H1 (cell line): ENCODE measurements at regions not wholly inside any gene's neighbourhood (a gene's known extent, or its start where the extent isn't known, plus 50 kb on each side); places are given as distances from the start of the nearest gene placed in this dataset.

Experiments
- CTCF ChIA-PET: fragments of 300-600 bp; sonication (Branson Sonifier 250); formaldehyde crosslinking; loops from one replicate; lab custom pipeline; 2021; ENCODE audit not compliant: partially characterized antibody; lab: Charles Lee
- POLR2A ChIA-PET: fragments of 300-600 bp; sonication (Branson Sonifier 250); formaldehyde crosslinking; loops from one replicate; lab custom pipeline; 2021; ENCODE audit warnings: inconsistent platforms; ENCODE audit not compliant: partially characterized antibody; lab: Charles Lee
- DNase-seq, 2 experiments: peaks; one replicate each; pipeline versions ENCODE4 v3.0.0 to v3.0.0-alpha.2; 2010 to 2022; ENCODE audit warnings: low spot score in 2 of 2, low read depth in 1 of 2, mixed read lengths in 1 of 2
- FAIRE-seq: peaks from 2 replicates; lab custom pipeline; 2011; peaks lifted over from hg19 to GRCh38; lab: Jason Lieb, UNC
- H2AFZ ChIP-seq: 2 replicates; pipeline ENCODE4 v1.8.1; 2012; ENCODE audit warnings: low read length, inconsistent platforms
- H2AK5ac ChIP-seq: 2 replicates; pipeline ENCODE4 v1.6.1; 2013; ENCODE audit warnings: low read depth, low read length
- H2BK120ac ChIP-seq: replicated peaks from 2 replicates; pipeline ENCODE3; 2013; ENCODE audit warnings: low read depth, low read length, inconsistent platforms
- H2BK12ac ChIP-seq: 2 replicates; pipeline ENCODE4 v1.6.1; 2013; ENCODE audit warnings: low read depth, low read length
- H2BK15ac ChIP-seq: 2 replicates; pipeline ENCODE4 v1.6.1; 2013; ENCODE audit warnings: low read length
- H2BK20ac ChIP-seq: 2 replicates; pipeline ENCODE4 v1.6.1; 2013; ENCODE audit warnings: low read length
- H2BK5ac ChIP-seq: 2 replicates; pipeline ENCODE4 v1.6.1; 2013; ENCODE audit warnings: low read depth, low read length
- H3K14ac ChIP-seq: 2 replicates; pipeline ENCODE4 v1.6.1; 2013; ENCODE audit warnings: inconsistent platforms; ENCODE audit not compliant: insufficient read length
- H3K18ac ChIP-seq: 2 replicates; pipeline ENCODE4 v1.6.1; 2013; ENCODE audit warnings: low read length; ENCODE audit errors: extremely low read depth
- H3K23ac ChIP-seq: 2 replicates; pipeline ENCODE4 v1.6.1; 2013; ENCODE audit warnings: inconsistent platforms; ENCODE audit not compliant: insufficient read length
- H3K23me2 ChIP-seq: 2 replicates; pipeline ENCODE4 v1.6.1; 2013; ENCODE audit warnings: low read depth, low read length
- H3K27ac ChIP-seq: 2 replicates; pipeline ENCODE4 v1.6.1; 2011; ENCODE audit warnings: low read depth, low read length, inconsistent platforms
- H3K27me3 ChIP-seq, 4 experiments: replicated peaks in 1 of 4; 1 replicate in 1 of 4; 2 replicates in 3 of 4; pipeline versions ENCODE4 v1.6.1 to v1.8.1; 2011 to 2013; ENCODE audit warnings: low read length in 3 of 4, mild to moderate bottlenecking in 3 of 4, inconsistent platforms in 2 of 4, mixed read lengths in 2 of 4, moderate library complexity in 1 of 4; ENCODE audit not compliant: control insufficient read depth in 3 of 4, insufficient read depth in 3 of 4; ENCODE audit errors: extremely low read depth in 1 of 4
- H3K36me3 ChIP-seq, 4 experiments: 2 replicates each; pipeline versions ENCODE4 v1.6.1 to v1.8.1; 2011 to 2013; ENCODE audit warnings: mild to moderate bottlenecking in 4 of 4, low read length in 3 of 4, moderate library complexity in 2 of 4, control low read depth in 1 of 4, inconsistent platforms in 1 of 4; ENCODE audit not compliant: insufficient read depth in 4 of 4, control insufficient read depth in 2 of 4
- H3K4ac ChIP-seq: replicated peaks from 2 replicates; pipeline ENCODE3; 2013; ENCODE audit warnings: low read length, low read depth, mixed read lengths, inconsistent platforms; ENCODE audit not compliant: insufficient read length
- H3K4me1 ChIP-seq, 4 experiments: replicated peaks in 1 of 4; 1 replicate in 1 of 4; 2 replicates in 3 of 4; pipeline versions ENCODE4 v1.6.1 to v1.8.1; 2011 to 2013; ENCODE audit warnings: low read length in 3 of 4, inconsistent platforms in 2 of 4, mixed read lengths in 1 of 4; ENCODE audit not compliant: insufficient read depth in 4 of 4, control insufficient read depth in 3 of 4
- H3K4me2 ChIP-seq, 2 experiments: 2 replicates each; pipeline versions ENCODE4 v1.6.1 to v1.8.1; 2011 to 2013; ENCODE audit warnings: low read depth in 2 of 2, low read length in 2 of 2, control low read depth in 1 of 2, inconsistent platforms in 1 of 2, mild to moderate bottlenecking in 1 of 2; ENCODE audit not compliant: insufficient read depth in 1 of 2
- H3K4me3 ChIP-seq, 4 experiments: fragments of 200-600, 300-600 bp in 1 of 4; sonication (generic), shearing (Covaris generic), sonication (Bioruptor Twin) in 1 of 4; 2 replicates each; pipeline versions ENCODE4 v1.5.1 to v1.8.1; 2011 to 2016; ENCODE audit warnings: low read length in 4 of 4, low read depth in 3 of 4, control low read depth in 2 of 4, inconsistent platforms in 2 of 4, mild to moderate bottlenecking in 2 of 4, mixed read lengths in 1 of 4, moderate library complexity in 1 of 4; ENCODE audit not compliant: insufficient read depth in 2 of 4; ENCODE audit errors: extremely low read depth in 1 of 4
- H3K56ac ChIP-seq: replicated peaks from 2 replicates; pipeline ENCODE3; 2013; ENCODE audit warnings: low read depth, mild to moderate bottlenecking, mixed read lengths, low read length, inconsistent platforms; ENCODE audit not compliant: insufficient read length
- H3K79me1 ChIP-seq: 2 replicates; pipeline ENCODE4 v1.6.1; 2013; ENCODE audit warnings: low read depth, low read length, control low read depth
- H3K79me2 ChIP-seq, 2 experiments: 2 replicates each; pipeline versions ENCODE4 v1.6.1 to v1.8.1; 2012 to 2013; ENCODE audit warnings: low read length in 2 of 2, mild to moderate bottlenecking in 2 of 2, inconsistent platforms in 1 of 2; ENCODE audit not compliant: insufficient read depth in 2 of 2, control insufficient read depth in 1 of 2
- H3K9ac ChIP-seq, 4 experiments: replicated peaks in 1 of 4; 1 replicate in 1 of 4; 2 replicates in 3 of 4; pipeline versions ENCODE4 v1.6.1 to v1.8.1; 2011 to 2013; ENCODE audit warnings: low read depth in 3 of 4, low read length in 3 of 4, control low read depth in 2 of 4, mild to moderate bottlenecking in 2 of 4, moderate library complexity in 2 of 4, inconsistent platforms in 1 of 4; ENCODE audit errors: extremely low read depth in 1 of 4
- H3K9me3 ChIP-seq, 2 experiments: 2 replicates each; pipeline versions ENCODE4 v1.6.1 to v1.8.1; 2012 to 2013; ENCODE audit warnings: mild to moderate bottlenecking in 2 of 2, moderate library complexity in 2 of 2, control low read depth in 1 of 2, inconsistent platforms in 1 of 2, low read depth in 1 of 2, low read length in 1 of 2, mixed read lengths in 1 of 2; ENCODE audit not compliant: insufficient read depth in 2 of 2
- H4K20me1 ChIP-seq, 2 experiments: replicated peaks in 1 of 2; 2 replicates each; pipeline versions ENCODE3 to v1.8.1; 2011 to 2013; ENCODE audit warnings: inconsistent platforms in 2 of 2, low read length in 2 of 2, mild to moderate bottlenecking in 1 of 2; ENCODE audit not compliant: insufficient read depth in 2 of 2, control insufficient read depth in 1 of 2
- H4K5ac ChIP-seq: 2 replicates; pipeline ENCODE4 v1.6.1; 2013; ENCODE audit warnings: low read length, low read depth, mixed read lengths, inconsistent platforms; ENCODE audit not compliant: insufficient read length
- H4K8ac ChIP-seq: 2 replicates; pipeline ENCODE4 v1.8.0; 2013; ENCODE audit warnings: mild to moderate bottlenecking, moderate library complexity, low read length, inconsistent platforms; ENCODE audit not compliant: insufficient read depth; ENCODE audit errors: extremely low read depth
- H4K91ac ChIP-seq: replicated peaks from 2 replicates; pipeline ENCODE3; 2013; ENCODE audit warnings: low read length, mixed read lengths, inconsistent platforms; ENCODE audit not compliant: insufficient read length
- JUND ChIP-seq: IDR thresholded peaks from 2 replicates; pipeline ENCODE4 v1.6.1; 2011; ENCODE audit warnings: mild to moderate bottlenecking, improper control_type of control experiment, low read length
- SIRT6 ChIP-seq: IDR thresholded peaks from one replicate; pipeline ENCODE4 v1.7.1; 2012; ENCODE audit warnings: low read length, inconsistent platforms
- WGBS, 2 experiments: shearing (Covaris generic) in 1 of 2; methylation state at CpG; one replicate each; pipeline versions ENCODE4 v1.1.6 to v1.1.7; 2013 to 2015; ENCODE audit warnings: low lambda C conversion rate in 2 of 2, mixed read lengths in 2 of 2, inconsistent platforms in 1 of 2, low coverage in 1 of 2, missing lambda C conversion rate in 1 of 2; ENCODE audit not compliant: insufficient replicate concordance in 2 of 2, insufficient coverage in 1 of 2, insufficient read length in 1 of 2; ENCODE audit errors: extremely low coverage in 1 of 2, missing lambda C conversion rate in 1 of 2; 5-methylcytosine and 5-hydroxymethylcytosine counted together
- TF ChIP-seq, protein P1 (sequence below): IDR thresholded peaks from 2 replicates; pipeline ENCODE4 v1.6.1; 2012; ENCODE audit warnings: inconsistent platforms

DNA sequence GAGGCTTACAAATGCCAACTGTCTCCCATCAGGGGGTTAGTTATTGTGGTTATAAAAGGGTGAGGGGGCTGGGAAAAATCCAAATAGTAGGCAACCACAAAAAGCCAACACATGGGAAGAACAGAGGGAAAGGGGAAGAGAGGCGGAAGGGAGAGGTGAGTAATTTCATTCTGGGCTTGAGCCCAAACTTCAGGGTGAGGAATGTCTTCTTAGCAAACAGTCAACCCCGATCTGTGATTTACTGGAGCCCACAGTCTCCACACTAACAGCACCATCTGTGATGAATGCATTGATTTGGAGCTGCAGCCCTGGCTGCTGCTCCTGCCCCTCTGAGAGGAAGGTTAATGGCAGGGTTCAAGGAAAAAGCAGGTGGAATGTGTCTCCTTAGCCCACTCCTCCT is 162.2 kb upstream of the GPR101 start:
- Histone ChIP-seq H3K79me2 (no peaks in the 10 kb centered on the region), H3K4ac (no peak overlapping the region), H2AK5ac (no peak overlapping the region), H3K9me3 (no peaks in the 10 kb centered on the region), H3K36me3 (no peaks in the 10 kb centered on the region), H3K23ac (no peak overlapping the region), H2AFZ (no peak overlapping the region), H4K20me1 (no peaks in the 10 kb centered on the region), H3K4me1 (no peaks in the 10 kb centered on the region; a peak in 1 of 7 replicates), H3K4me3 (no peak overlapping the region), H3K9ac (no peak overlapping the region), H3K27me3 (no peaks in the 10 kb centered on the region), H4K5ac (no peak overlapping the region), H3K14ac (no peak overlapping the region), H2BK15ac (no peak overlapping the region), H2BK20ac (no peak overlapping the region), H4K91ac (no peak overlapping the region), H3K79me1 (no peaks in the 10 kb centered on the region), H2BK5ac (no peak overlapping the region), H4K8ac (no peak overlapping the region), H3K27ac (no peak overlapping the region), H2BK120ac (no peak overlapping the region), H3K23me2 (no peaks in the 10 kb centered on the region), H2BK12ac (no peak overlapping the region), H3K18ac (no peak overlapping the region), H3K56ac (no peak overlapping the region), H3K4me2 (no peak overlapping the region)
- TF ChIP-seq JUND (no peak), SIRT6 (no peak)
- TF ChIP-seq, protein P1, sequence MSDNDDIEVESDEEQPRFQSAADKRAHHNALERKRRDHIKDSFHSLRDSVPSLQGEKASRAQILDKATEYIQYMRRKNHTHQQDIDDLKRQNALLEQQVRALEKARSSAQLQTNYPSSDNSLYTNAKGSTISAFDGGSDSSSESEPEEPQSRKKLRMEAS = no peak
- no peak for DNase-seq
- POLR2A ChIA-PET = no interaction called here
- no peak for FAIRE-seq
- CTCF ChIA-PET = interaction anchor here (1.1 to 5.7 kb wide), 5 partner anchors 25 to 844 kb away, joined by 3 to 55 read pairs (median 3); no protein-coding TSS in a partner anchor
- 71% methylated on average over 2 of the region's 2 CpGs; no CpG with 5 or more reads in 1 of the 2 experiments for WGBS, 2 experiments
